ENCODE measurements at regions not wholly inside any gene's neighbourhood (a gene's known extent, or its start where the extent isn't known, plus 50 kb on each side); places are given as distances from the start of the nearest gene placed in this dataset.

GRCh38 chr2:129071531-129071930 is 752.9 kb upstream of the HS6ST1 start (continued):
- TF ChIP-seq, protein P1, sequence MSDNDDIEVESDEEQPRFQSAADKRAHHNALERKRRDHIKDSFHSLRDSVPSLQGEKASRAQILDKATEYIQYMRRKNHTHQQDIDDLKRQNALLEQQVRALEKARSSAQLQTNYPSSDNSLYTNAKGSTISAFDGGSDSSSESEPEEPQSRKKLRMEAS (IDR thresholded peaks at IDR 0.05; ENCODE audit: low read depth) = no peak

- WGBS (ENCODE audit: low lambda C conversion rate) = 36% methylated on average over 3 of the region's 3 CpGs
These were observed 755.7 kb upstream of the HS6ST1 start for GRCh38 chr2:129074298-129074920.

DNA sequence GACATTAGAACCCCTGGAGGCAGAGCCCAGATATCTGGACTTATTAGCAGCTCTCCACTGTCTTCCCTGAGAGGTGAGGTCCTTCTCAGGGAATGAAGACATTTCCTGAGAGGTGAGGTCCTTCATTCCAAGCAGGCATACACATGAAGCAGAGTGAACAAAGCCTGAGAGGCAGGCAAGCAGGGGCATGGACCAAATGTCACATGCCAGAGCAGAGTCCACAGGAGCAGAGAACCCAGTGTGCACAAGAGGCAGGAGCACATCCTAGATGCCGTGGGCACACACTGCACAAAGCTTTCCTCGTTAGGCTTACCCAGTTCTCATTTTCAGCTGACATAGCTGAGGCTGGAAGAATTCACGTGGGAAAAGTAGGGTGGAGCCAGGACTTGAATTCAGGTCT is 759.9 kb upstream of the HS6ST1 start:
- Histone ChIP-seq H3K27me3 (ENCODE audit: insufficient read depth) (no peaks in the 10 kb centered on the region), H3K9me3 (no peaks in the 10 kb centered on the region), H4K20me1 (ENCODE audit: insufficient read depth) (no peaks in the 10 kb centered on the region), H3K4me1 (ENCODE audit: control insufficient read depth in 1 of 2, insufficient read depth in 2 of 2, low read depth in 1 of 2, low read length in 1 of 2) (no peaks in the 10 kb centered on the region), H3K79me2 (ENCODE audit: insufficient read depth) (no peaks in the 10 kb centered on the region), H3F3A (replicated peaks; ENCODE audit: insufficient read depth) (no peaks in the 10 kb centered on the region), H3K9me2 (no peaks in the 10 kb centered on the region), H3K4me2 (no peak overlapping the region), H3K27ac (ENCODE audit: low read depth in 2 of 2, low read length in 1 of 2) (no peak overlapping the region), H3K9ac (no peak overlapping the region), H3K36me3 (replicated peaks in 1 of 2; ENCODE audit: control insufficient read depth in 1 of 2, insufficient read depth in 2 of 2, low read length in 1 of 2) (no peaks in the 10 kb centered on the region), H2AFZ (ENCODE audit: low read depth) (no peak overlapping the region), H3K4me3 (ENCODE audit: low read depth in 2 of 2, low read length in 1 of 2) (no peak overlapping the region)
- POLR2A ChIA-PET = no interaction called here
- WGBS (ENCODE audit: low lambda C conversion rate) = 15% methylated on average over 3 of the region's 3 CpGs
- no peak for DNase-seq
- CTCF ChIA-PET = no interaction called here
- TF ChIP-seq REST (IDR thresholded peaks at IDR 0.05; ENCODE audit: low read depth, low read length) (no peak), EP300 (IDR thresholded peaks at IDR 0.05; ENCODE audit: borderline replicate concordance in 1 of 2, low read depth in 1 of 2, low read length in 1 of 2) (no peak), YY1 (IDR thresholded peaks at IDR 0.05; ENCODE audit: low read depth) (no peak), TEAD4 (IDR thresholded peaks at IDR 0.05; ENCODE audit: borderline replicate concordance, insufficient read depth) (no peak), NRF1 (IDR thresholded peaks at IDR 0.05; ENCODE audit: low read depth, low read length) (no peak), RCOR1 (IDR thresholded peaks at IDR 0.05; ENCODE audit: low read length) (no peak), RAD21 (IDR thresholded peaks at IDR 0.05; ENCODE audit: low read length) (no peak), CHD2 (IDR thresholded peaks at IDR 0.05; ENCODE audit: low read length, partially characterized antibody) (no peak), MXI1 (IDR thresholded peaks at IDR 0.05; ENCODE audit: low read depth, low read length) (no peak), ELF1 (IDR thresholded peaks at IDR 0.05) (no peak), SMC3 (IDR thresholded peaks at IDR 0.05; ENCODE audit: low read depth, low read length) (no peak)
- TF ChIP-seq, protein P2, sequence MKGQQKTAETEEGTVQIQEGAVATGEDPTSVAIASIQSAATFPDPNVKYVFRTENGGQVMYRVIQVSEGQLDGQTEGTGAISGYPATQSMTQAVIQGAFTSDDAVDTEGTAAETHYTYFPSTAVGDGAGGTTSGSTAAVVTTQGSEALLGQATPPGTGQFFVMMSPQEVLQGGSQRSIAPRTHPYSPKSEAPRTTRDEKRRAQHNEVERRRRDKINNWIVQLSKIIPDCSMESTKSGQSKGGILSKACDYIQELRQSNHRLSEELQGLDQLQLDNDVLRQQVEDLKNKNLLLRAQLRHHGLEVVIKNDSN (IDR thresholded peaks at IDR 0.05; ENCODE audit: borderline replicate concordance, low read depth) = no peak
- TF ChIP-seq, protein P3, sequence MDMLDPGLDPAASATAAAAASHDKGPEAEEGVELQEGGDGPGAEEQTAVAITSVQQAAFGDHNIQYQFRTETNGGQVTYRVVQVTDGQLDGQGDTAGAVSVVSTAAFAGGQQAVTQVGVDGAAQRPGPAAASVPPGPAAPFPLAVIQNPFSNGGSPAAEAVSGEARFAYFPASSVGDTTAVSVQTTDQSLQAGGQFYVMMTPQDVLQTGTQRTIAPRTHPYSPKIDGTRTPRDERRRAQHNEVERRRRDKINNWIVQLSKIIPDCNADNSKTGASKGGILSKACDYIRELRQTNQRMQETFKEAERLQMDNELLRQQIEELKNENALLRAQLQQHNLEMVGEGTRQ (IDR thresholded peaks at IDR 0.05; ENCODE audit: borderline replicate concordance, low read depth, low read length) = no peak

More at GRCh38 chr2:129074298-129074920, 755.7 kb upstream of the HS6ST1 start:
- Histone ChIP-seq H3K4me1 (ENCODE audit: control insufficient read depth in 1 of 2, insufficient read depth in 2 of 2, low read depth in 1 of 2, low read length in 1 of 2) (peaks cover 0 to 5% of the 10 kb centered on the region in 2 experiments; a peak in 1 of 4 replicates), H3K9me3 (no peaks in the 10 kb centered on the region), H4K20me1 (ENCODE audit: insufficient read depth) (no peaks in the 10 kb centered on the region), H3K9ac (no peak overlapping the region), H3K36me3 (replicated peaks in 1 of 2; ENCODE audit: control insufficient read depth in 1 of 2, insufficient read depth in 2 of 2, low read length in 1 of 2) (no peaks in the 10 kb centered on the region), H3K27ac (ENCODE audit: low read depth in 2 of 2, low read length in 1 of 2) (no peak overlapping the region), H3K79me2 (ENCODE audit: insufficient read depth) (no peaks in the 10 kb centered on the region), H3K9me2 (no peaks in the 10 kb centered on the region), H3K27me3 (ENCODE audit: insufficient read depth) (no peaks in the 10 kb centered on the region), H3K4me2 (no peak overlapping the region), H3K4me3 (ENCODE audit: low read depth in 2 of 2, low read length in 1 of 2) (no peak overlapping the region), H2AFZ (ENCODE audit: low read depth) (no peak overlapping the region), H3F3A (replicated peaks; ENCODE audit: insufficient read depth) (no peaks in the 10 kb centered on the region)
- no peak for DNase-seq
- no peak for TF ChIP-seq SIN3A (IDR thresholded peaks at IDR 0.05; ENCODE audit: borderline replicate concordance, low read depth, low read length)
- TF ChIP-seq ELF1 (IDR thresholded peaks at IDR 0.05) = no peak
- TF ChIP-seq JUND (IDR thresholded peaks at IDR 0.05) = no peak
- no peak for TF ChIP-seq TAF1 (IDR thresholded peaks at IDR 0.05; ENCODE audit: borderline replicate concordance, low read depth, low read length)
- TF ChIP-seq CHD2 (IDR thresholded peaks at IDR 0.05; ENCODE audit: low read length, partially characterized antibody) = no peak
- TF ChIP-seq, protein P4, sequence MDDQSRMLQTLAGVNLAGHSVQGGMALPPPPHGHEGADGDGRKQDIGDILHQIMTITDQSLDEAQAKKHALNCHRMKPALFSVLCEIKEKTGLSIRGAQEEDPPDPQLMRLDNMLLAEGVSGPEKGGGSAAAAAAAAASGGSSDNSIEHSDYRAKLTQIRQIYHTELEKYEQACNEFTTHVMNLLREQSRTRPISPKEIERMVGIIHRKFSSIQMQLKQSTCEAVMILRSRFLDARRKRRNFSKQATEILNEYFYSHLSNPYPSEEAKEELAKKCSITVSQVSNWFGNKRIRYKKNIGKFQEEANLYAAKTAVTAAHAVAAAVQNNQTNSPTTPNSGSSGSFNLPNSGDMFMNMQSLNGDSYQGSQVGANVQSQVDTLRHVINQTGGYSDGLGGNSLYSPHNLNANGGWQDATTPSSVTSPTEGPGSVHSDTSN (IDR thresholded peaks at IDR 0.05) = no peak
- TF ChIP-seq MEF2A (IDR thresholded peaks at IDR 0.05; ENCODE audit: borderline replicate concordance, low read depth) = no peak
- no peak for TF ChIP-seq MXI1 (IDR thresholded peaks at IDR 0.05; ENCODE audit: low read depth, low read length)
- TF ChIP-seq RCOR1 (IDR thresholded peaks at IDR 0.05; ENCODE audit: low read length) = no peak
- TF ChIP-seq RAD21 (IDR thresholded peaks at IDR 0.05; ENCODE audit: low read length) = no peak
- TF ChIP-seq, protein P1 (IDR thresholded peaks at IDR 0.05; ENCODE audit: low read depth) = no peak
- ChIA-PET POLR2A (no interaction called here), CTCF (no interaction called here)

Data from SK-N-SH (cell line).